Activated T-cell treated with anti-CD3 and anti-CD28 coated beads, Interleukin-2, amount 50 U/mL, for 48 hours (primary cell): ENCODE measurements at regions not wholly inside any gene's neighbourhood (a gene's known extent, or its start where the extent isn't known, plus 50 kb on each side); places are given as distances from the start of the nearest gene placed in this dataset.
"Not testable (repeated sequence)": the region's sequence is repeated elsewhere in the genome, so short reads cannot be mapped to it uniquely, and the experiment has no call there.

Source experiments
- DNase-seq, 2 experiments: peaks; one replicate each; pipeline ENCODE4 v3.0.0-alpha.2; 2020

DNA sequence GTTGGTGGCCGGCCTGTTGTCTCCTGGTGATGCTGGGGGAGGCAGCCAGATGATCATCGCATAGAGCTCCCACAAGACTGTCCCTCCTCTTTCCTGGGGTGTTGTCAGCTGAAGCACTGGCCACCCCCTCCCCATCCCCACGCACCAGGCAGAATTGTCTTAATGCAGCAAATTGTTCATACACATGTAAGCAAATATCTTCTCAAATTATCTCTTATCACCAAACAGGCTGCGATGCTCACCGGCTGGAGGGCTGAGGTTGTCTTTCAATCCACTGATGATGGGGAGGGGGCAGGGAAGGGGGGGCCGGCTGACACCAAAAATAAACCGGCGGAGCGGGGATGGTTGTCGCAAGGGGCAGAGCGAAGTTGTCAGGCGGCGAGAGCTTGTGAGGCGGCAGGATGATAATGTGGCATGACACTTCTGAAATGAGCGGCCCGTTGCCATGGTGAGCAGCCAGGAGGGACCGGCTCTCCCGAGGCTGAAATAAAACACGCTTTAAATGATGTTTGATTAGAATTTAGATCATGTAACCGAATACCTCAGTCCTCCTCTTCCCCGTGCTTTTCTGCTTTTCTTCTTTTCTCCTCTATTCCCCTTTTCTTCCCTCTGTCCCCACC is 59.8 kb downstream of the MRM1 start:
- DNase-seq: no peak

DNA sequence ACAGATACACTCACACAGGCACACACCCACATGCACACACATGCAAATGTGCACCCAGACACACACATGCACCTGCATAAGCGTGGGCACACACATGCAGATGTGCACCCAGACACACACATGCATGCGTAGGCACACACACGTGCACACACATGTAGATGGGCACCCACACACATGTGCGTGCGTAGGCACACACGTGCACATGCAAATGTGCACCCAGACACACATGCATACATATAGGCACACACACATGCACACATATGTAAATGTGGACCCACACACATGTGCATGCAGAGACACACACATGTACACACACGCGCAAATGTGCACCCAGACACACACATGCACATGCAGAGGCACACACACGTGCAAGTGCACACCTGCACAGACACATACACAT is 60.3 kb downstream of the MRM1 start:
- no peak for DNase-seq

DNA sequence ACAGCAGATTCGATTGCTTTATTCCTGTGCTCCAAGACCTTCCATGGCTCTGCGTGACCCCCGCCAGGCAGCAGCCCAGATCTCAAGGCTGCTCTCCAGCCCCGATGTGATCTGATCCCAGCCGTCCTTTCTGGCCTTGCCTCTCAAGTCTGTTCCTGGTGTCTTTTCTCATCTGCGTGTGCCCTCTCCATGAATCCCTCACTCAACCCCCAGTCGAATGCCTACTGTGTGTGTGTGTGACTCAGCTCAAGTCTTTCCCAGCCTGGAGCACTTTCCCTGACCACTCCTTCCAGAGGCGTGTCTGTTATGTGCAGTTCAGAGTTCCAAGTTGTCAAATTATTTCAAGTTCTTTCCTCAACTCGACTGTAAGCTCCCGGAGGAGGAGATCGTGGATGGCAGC is 64.0 kb downstream of the MRM1 start:
- no peak for DNase-seq

DNA sequence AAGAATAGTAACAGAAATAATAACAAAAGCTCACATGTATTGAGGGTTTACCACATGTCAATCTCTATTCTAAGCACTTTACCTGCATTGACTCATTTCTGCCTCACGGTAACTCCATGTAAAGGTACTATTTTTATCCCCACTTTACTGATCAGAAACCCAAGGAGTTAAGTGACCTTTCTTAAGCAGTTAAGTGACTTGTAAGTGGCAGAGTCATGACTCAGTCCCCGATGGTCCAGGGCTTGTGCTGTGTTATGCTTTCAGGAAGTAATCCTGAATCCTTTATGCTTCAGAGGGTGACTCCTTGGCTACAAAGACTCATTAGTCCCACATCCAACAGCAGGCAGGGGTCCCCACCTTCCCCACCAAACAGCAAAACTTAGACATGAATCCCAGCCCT is 66.5 kb downstream of the MRM1 start:
- no peak for DNase-seq

DNA sequence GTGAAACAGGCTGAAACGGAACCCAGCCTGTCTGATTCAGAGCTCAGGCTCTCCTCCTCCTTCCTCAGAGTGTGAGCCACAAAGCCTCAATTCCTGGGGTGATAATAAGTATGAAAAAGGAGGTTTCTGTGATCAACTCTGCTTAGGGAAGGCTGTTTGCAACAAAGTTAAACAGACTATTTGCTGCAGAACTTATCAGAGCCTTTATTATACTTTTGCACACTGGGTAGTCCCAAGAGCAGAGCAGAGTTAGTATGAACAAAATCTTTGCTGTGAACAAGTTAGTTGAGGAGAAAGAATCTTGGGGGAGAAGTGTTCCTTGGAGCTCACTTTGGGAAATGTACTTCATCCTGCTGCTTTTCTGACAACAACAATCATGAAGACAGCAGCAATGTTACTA is 67.4 kb downstream of the MRM1 start:
- no peak for DNase-seq

DNA sequence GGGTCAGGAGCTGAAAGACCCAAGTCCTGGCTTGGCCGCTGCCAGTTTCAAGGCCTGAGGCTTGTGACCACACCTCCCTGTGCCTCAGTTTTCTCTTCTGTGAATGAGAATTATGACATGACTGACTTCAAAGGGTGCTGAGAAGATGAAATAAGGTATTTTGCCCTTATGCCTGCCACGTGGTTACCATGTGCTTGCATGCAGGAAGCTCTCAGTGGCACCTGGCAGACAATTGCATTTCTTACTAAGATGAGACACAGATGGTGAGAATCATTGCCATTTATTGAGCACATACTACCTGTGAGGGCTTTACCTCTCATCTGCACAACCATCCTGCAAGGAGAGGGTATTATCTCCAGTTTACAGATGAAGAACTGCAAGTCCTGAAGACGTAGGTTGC is 69.8 kb downstream of the MRM1 start:
- no peak for DNase-seq

DNA sequence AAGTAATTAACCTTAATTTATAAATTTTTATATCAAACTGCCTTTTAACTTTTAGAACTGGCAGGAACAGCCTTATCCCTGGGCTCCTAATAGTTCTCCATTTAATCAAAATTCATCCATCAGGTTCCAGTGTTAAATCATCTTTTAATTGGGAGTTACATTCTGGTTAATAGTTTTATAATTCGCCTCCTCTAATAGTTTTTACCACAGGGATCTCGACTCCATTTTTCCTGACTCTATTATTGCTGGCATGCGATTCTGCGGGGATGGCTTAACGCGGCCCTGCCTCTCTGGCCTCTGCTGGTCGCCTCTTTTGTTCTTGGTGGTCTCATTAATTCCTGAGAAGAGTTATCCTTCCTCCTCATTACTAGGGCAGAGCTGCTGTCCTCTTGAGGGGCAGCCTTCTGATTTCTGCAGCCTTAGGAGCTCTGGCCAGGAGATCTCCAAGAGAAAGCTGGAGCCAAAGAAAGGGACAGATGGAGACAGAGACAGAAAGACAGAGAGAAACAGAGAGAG is 71.1 kb downstream of the MRM1 start:
- DNase-seq: no peak

DNA sequence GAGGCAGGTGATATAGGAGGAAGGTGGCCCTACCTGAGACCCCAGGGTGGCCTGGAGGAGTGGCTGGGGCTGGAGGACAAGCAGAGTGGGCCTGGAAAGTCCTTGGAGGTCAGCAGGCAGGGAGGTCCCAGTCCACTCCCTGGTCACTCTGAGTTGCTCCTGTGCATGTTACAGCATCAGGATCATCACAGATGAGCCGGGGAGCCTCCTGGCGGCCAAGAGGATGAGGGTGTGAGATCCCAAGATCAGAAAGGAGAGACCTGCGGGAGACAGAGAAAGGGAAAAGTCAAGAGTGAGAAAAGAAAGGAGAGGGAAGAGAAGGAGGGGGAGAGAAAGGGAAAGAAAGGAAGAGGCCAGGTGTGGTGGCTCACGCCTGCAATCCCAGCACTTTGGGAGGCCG is 71.7 kb downstream of the MRM1 start:
- DNase-seq: no peak

DNA sequence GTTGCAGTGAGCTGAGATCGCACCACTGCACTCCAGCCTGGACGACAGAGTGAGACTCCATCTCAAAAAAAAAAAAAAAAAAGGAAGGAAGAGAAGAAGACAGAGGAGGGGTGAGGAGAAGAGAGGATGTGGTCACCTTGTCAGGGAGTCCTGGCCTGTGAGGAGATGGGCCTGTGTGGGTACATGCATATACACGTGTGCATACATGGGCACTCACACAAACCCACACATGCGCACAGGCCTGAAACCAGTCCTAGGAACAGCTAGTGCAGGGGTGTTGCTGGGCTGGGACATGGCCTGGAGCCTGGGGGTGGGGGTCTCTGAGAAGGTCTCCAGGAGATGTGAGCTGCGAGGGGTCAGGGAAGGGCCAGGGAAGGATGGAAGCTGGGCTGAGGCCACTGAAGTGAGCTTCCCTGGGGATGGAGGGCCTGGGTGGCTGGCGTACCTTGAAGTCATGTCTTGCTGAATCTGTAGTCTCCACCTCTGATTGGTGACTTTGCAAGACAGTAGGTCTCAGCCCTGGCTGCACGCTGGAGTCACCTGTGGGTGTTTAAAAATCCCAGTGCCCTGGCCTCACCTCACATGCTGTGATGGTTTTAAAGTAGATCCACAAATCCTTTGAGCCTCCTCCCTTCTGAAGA is 72.4 kb downstream of the MRM1 start:
- DNase-seq: peak in 1 of 2 experiments; percentile 21

DNA sequence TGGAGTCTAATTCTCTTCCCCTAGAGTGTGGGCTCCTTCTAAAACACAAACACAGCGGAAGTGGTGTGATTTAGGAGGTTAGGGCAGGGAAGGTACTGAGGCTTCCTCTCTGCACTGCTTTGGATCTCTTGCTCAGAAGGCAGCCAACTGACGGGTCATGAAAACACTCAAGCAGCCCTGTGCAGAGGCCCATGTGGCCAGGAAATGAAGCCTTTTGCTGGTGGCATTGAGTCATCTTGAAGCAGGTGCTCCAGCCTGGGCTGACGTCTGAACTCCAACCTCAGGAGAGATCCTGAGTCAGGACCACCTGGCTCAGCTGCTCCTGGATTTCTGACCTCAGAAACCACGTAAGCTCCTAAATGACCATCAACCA is 72.9 kb downstream of the MRM1 start:
- DNase-seq: peak; percentile 53 to 65

DNA sequence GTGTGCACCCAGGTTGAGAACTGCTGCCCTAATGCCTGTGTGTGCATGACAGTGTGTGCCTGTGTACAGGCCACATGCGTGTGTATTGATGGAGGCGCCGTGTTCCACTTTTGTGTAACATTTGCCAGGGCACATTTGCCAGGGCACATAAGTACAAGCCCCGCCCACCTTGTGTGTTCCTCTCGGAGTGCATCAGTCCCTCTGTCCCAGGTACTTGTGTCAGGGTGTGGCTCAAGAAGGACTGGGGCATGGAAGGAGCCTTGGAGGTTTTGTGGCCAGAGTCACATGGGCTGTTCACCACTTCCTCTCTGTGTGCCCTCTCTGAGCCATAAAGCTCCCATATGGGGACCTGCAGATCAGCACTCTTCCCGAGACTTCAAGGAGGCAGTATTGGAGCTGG is 73.9 kb downstream of the MRM1 start:
- peak in 1 of 2 experiments; percentile 19 for DNase-seq

DNA sequence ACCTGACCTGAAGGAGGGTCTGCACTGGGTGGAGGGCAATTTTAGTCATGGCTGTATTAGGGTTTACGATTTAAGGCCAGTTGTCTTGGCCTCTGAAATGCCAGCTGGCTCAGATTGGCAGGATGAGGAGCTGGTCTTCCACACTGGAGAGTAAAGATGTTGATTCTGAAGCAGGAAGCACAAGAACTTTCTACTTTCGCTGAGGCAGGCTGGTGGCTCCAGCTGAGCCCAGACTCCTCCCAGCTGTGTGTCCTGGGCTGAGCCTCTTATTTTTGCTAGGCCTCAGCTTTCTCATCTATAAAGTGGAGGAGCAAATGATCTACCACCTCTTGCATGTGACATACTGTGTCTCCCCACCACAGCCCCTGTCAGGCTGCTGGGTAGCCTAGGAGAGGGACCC is 74.4 kb downstream of the MRM1 start:
- DNase-seq: no peak

DNA sequence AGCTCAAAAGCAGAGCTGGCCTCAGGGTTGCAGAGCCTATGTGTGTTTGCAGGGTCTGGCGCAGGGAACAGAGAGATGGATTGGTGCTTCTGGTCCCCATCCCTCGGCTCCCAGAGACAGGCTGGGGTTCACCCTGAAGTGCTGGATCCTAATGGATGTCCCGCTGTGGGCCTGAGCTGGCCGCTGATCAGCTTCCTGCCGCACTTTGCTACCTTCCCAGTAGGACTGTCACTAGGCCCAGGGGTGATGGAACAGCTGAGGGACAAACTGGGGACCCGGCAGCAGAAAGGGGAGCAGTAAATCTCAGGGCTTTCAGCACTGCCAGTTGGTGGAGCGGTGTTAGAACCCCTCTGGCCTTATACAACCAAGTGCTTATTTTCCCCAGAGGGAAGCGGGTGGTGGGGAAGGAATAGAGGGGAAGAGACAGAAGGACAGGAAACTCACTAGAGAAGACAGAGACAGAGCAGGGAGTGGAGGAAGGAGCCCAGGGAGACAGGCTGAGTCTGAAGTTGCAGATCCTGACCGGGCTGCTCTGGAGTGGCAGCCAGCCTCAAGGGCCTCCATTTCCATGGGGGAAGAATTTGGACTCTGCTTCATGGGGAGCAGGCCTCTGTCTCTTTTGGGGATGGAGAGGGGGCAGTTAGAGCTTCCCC is 78.6 kb downstream of the MRM1 start:
- no peak for DNase-seq

DNA sequence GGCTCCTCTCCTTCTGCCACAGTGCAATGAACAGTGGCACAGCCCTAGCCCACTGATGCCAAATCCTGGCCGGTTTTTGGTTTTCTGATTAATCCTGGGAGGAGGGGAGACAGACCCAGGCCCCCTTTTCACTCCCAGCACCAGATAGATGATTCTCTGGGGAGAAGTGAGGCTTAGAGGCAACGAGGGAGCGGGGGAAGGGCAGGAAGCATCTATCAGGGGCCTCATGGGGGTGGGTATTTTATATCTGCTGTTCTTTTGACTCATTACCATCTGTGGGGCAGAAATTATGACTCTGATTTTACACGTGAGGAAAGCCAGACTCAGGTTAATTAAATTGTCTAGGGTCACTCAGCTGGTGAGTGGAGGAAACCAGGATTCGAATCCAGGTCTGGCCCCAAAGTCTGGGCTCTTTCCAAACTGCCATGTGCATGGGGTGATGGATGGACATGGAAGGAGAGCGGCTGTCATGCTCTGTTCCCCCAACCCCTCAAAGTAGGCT is 79.4 kb downstream of the MRM1 start:
- DNase-seq: no peak

DNA sequence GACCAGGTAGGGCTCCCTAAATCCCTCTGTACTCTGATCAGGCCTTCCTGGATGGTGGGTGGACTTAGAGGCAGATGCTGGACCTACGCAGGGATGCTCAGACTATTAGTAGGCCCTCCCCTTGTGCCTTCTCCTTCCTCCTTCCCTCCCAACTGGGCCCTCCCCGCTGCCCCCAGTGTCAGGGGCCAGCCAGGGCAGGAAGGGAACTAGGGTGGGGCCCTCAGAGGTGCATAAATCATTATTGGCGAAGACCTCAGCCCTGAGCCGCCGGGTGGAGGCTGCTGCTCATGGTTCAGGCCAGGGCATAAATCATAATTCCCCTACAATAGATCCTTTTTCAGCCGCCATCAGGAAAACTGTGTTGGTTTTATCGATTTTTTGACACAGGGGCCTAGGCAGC is 81.4 kb downstream of the MRM1 start:
- no peak for DNase-seq

DNA sequence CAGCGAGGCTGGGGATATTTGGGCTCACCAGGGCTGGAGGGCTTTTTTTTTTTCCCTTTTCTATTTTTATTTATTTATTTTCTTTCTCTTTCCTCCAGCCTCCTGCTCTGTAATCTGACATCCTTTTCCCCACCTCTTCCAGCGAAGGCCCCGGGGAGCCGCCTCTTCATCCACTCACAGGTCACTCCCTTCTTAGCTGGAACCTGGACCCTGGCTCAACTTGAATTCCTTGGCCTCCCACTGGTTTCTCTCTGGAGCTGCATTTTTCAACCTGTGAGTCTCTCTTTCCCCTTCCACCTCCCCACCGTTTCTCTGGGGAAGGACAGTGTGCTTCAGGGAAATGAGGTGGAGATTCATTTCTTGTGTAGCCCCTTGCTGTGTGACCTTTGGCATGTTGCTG is 82.0 kb downstream of the MRM1 start:
- no peak for DNase-seq

DNA sequence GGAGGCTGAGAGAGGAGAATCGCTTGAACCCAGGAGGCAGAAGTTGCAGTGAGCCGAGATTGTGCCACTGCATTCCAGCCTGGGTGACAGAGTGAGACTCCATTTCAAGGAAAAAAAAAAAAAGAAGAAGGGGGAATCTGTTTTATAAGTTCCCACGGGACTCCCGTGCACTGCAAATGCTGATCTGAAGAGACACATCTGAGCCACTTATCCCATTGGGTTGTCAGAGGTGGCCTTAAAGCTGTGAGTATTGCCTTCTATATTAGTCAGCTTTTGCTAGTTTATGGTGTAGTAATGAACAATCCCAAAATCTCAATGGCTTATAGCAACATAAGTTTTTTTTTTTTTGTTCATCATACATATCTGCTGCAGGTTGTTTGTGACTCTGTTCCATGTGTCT is 82.8 kb downstream of the MRM1 start:
- DNase-seq: no peak

DNA sequence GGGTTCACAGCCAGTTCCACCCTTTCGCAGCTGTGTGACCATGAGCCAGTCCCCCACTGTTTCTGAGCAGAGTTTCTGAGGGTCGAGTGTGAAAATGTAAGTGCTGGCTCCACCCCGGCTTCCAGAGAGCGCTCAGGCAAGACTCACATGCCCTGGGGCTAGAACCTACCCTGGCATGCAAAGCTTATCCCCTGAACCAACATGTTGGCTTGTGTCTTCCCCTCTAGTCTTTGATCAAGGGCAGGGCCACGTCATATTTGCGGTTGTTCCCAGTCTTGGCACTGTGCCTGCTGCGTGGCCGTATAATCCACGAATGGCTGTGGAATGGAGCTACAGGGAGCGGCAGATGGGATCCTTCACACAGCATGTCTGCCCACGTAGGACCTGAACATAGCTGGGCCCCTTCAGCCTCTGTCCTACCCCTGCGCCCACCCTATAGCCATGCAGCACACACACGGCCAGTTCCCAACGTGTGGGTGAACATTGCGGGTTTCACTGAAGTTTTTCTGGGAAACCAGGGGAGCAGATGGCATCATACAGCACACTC is 84.8 kb downstream of the MRM1 start:
- no peak for DNase-seq

DNA sequence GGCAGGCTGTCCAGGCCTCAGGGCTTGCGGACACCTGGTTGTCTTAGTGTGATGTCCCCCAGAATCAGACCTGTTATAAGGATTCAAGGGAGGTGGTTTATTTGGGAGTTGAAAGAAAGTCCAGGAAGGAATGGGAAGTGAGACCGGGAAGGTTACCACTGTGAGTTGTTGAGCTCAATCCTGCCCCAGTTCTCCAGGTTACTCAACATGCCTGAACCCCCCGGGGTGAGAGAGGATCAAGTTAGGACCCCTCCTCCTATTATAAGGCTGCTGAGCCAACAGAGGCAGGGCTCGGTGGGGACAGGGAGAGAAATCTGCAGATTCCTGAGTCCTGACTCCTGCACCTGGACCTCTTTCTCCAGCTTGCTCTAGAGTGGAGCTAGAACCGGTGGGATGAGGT is 86.4 kb downstream of the MRM1 start:
- no peak for DNase-seq

DNA sequence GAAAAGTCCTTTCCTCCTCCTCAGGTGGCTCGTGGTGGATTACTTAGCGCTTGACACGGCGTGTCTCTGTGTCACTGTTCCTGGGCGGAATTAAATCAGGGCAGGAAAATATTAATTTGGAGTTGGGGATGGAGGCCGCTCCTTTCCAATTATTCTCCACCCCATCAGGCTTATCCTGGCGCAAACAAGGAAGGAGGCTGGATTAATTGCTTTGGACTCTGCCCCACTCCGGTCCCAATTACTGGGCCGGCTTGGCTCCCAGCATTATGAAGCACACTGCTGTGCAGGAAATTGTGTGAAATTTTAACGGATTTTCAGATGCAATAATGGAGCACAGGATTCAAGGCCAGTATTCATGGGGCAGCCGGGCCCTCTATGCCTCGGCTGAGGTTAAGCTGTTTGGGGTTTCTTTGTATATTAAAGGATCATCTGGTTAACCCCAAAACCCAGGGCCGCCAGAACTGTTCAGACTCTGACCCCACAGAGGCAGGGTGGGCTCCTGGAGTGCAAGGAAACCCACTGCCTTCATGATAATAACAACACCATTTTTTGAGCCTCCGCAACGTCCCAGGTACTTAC is 87.8 kb downstream of the MRM1 start:
- DNase-seq: no peak

DNA sequence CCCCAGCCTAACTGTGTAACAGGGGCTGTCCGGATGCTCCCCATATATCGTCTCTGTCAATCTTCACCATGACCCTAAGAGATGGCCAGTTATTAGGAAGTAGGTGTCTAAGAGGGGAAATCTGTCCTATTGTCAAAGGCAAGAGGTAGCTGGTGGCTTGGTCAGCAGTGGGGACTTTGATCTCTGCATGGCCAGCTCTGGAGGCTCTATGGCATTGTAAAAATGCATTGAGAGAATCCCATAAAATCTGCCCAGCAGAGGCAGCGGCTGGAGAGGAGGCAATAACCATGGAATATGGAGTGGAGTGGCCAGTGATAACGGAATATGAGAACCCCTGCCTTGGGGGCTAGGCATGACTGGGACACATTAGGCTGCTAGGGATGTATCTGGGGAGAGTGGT is 88.8 kb downstream of the MRM1 start:
- DNase-seq: no peak

DNA sequence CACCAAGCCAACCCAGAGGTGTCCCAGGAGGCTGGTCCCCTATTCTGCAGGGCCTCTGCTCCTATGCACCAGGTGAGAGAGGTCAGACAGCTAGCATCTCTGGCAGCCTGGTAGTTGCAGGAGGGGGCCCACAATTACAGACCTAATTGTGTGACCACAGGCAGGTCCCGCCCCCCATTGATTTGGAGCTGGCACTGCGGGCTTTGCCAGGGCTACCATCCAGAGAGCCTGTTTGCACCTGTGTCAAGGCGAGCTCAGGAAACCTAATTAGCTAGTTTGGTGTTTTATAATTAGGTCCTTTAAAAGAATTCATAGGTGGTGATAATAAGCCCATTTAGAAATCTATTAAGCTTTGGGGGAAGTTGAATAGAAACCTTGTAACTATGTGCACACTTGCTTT is 90.2 kb downstream of the MRM1 start:
- DNase-seq: no peak

DNA sequence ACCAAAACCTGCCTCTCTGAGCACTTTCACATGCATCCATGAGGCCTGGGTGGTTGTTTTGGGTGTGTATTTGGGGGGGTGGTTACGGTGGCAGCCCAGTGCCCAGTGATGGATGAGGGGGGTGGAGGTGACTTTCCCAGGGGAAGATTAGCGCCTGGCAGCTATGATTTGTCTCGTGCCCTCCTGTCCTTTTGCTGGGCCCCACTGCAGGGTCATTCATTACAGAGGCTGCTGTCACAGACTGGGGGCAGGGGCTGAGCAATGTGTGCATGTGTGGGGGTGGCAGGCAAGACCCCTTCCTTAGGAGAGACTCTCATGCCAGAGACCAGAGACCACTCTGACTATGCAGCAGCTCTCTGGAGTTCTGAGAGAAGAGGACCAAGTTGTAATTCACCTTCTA is 93.7 kb downstream of the MRM1 start:
- DNase-seq: no peak

DNA sequence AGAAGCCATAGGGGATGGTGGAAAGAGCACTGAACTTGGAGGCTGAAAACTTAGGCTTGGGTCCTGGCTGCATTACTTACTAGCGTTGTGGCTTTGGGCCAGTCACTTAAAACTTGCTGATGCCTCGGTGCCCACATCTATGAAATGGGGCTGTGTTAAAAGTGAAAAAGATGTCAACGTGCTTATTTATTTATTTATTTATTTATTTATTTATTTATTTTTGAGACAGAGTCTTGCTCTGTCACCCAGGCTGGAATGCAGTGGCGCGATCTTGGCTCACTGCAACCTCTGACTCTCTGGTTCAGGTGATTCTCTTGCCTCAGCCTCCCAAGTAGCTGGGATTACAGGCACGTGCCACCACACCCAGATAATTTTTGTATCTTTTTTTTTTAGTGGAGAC is 94.3 kb downstream of the MRM1 start:
- DNase-seq: not testable (repeated sequence)
